22Rv1 (cell line): ENCODE measurements at regions not wholly inside any gene's neighbourhood (a gene's known extent, or its start where the extent isn't known, plus 50 kb on each side); places are given as distances from the start of the nearest gene placed in this dataset.

Source experiments
- H3K27ac ChIP-seq: fragments of 450-650 bp; 2 replicates; pipeline ENCODE4 v1.5.1; 2017
- CTCF ChIP-seq: fragments of 450-650 bp; IDR thresholded peaks from 2 replicates; pipeline ENCODE4 v1.5.1; 2017; ENCODE audit warnings: mild to moderate bottlenecking
- ZFX ChIP-seq: fragments of 450-650 bp; IDR thresholded peaks from 2 replicates; pipeline ENCODE4 v1.6.1; 2017; ENCODE audit warnings: antibody characterized with exemption, borderline replicate concordance

- TF ChIP-seq ZFX (no peak), CTCF (no peak)
- no peak overlapping the region for H3K27ac ChIP-seq
Measured at GRCh38 chr12:108016022-108016564, 113.0 kb upstream of the WSCD2 start.

GRCh38 chr12:108017472-108018057, 111.5 kb upstream of the WSCD2 start:
- TF ChIP-seq CTCF (no peak), ZFX (no peak)
- no peak overlapping the region for H3K27ac ChIP-seq

- TF ChIP-seq ZFX (no peak), CTCF (no peak)
- no peak overlapping the region for H3K27ac ChIP-seq
Measured at GRCh38 chr12:108019862-108020261, 109.2 kb upstream of the WSCD2 start.

- TF ChIP-seq CTCF, result no peak
- TF ChIP-seq ZFX, result no peak
Measured at GRCh38 chr12:108021141-108021540, 107.9 kb upstream of the WSCD2 start.

GRCh38 chr12:108021949-108022522, 107.1 kb upstream of the WSCD2 start:
- H3K27ac ChIP-seq, result no peak overlapping the region
- TF ChIP-seq ZFX, result no peak
- TF ChIP-seq CTCF, result no peak

More at GRCh38 chr12:108021141-108021540, 107.9 kb upstream of the WSCD2 start:
- H3K27ac ChIP-seq, result no peak overlapping the region

- TF ChIP-seq ZFX (no peak), CTCF (no peak)
- H3K27ac ChIP-seq, result no peak overlapping the region
Measured at GRCh38 chr12:108029051-108029835, 99.8 kb upstream of the WSCD2 start.

- TF ChIP-seq ZFX (no peak), CTCF (no peak)
- H3K27ac ChIP-seq, result no peak overlapping the region
Measured at GRCh38 chr12:108033090-108033489, 96.0 kb upstream of the WSCD2 start.
